Omental fat pad (tissue), 3 donors: ENCODE measurements at regions not wholly inside any gene's neighbourhood (a gene's known extent, or its start where the extent isn't known, plus 50 kb on each side); places are given as distances from the start of the nearest gene placed in this dataset.

ENCODE experiments used
- ATAC-seq: fragments of 150-250 bp; one replicate; pipeline ENCODE4 v1.9.1; 2016; ENCODE audit warnings: mild to moderate bottlenecking, moderate library complexity; ENCODE audit not compliant: low FRiP score
- DNase-seq: peaks from one replicate; pipeline ENCODE4 v3.0.0-alpha.2; 2019; ENCODE audit warnings: low spot score
- CTCF ChIP-seq, 3 donors: fragments of 450-650 bp; IDR thresholded peaks; one replicate each; pipeline ENCODE4 v1.5.1; 2016 to 2017; ENCODE audit warnings: antibody characterized with exemption in 3 of 3, mild to moderate bottlenecking in 3 of 3, moderate library complexity in 2 of 3

GRCh38 chr20:2212456-2213015 lies 83.3 kb upstream of the TGM3 start:
- DNase-seq = no peak
- no peak for TF ChIP-seq CTCF (IDR thresholded peaks at IDR 0.05)
- ATAC-seq = no peak

- DNase-seq = no peak
- TF ChIP-seq CTCF (IDR thresholded peaks at IDR 0.05) = no peak
- no peak for ATAC-seq
Observed at GRCh38 chr20:2213401-2213800, 82.4 kb upstream of the TGM3 start.

GRCh38 chr20:2217857-2218539 lies 77.8 kb upstream of the TGM3 start:
- ATAC-seq = no peak
- no peak for DNase-seq
- no peak for TF ChIP-seq CTCF (IDR thresholded peaks at IDR 0.05)

GRCh38 chr20:2219481-2220006 lies 76.3 kb upstream of the TGM3 start:
- no peak for DNase-seq
- TF ChIP-seq CTCF (IDR thresholded peaks at IDR 0.05) = no peak

GRCh38 chr20:2220298-2220697 lies 75.5 kb upstream of the TGM3 start:
- ATAC-seq (no peak), DNase-seq (no peak)
- TF ChIP-seq CTCF (IDR thresholded peaks at IDR 0.05) = no peak

More at GRCh38 chr20:2219481-2220006, 76.3 kb upstream of the TGM3 start:
- no peak for ATAC-seq

GRCh38 chr20:2221921-2222320 lies 73.9 kb upstream of the TGM3 start:
- no peak for TF ChIP-seq CTCF (IDR thresholded peaks at IDR 0.05)
- DNase-seq = no peak
- ATAC-seq = no peak
